Activated CD8-positive, alpha-beta memory T cell treated with anti-CD3 and anti-CD28 coated beads for 48 hours (primary cell): ENCODE measurements at regions not wholly inside any gene's neighbourhood (a gene's known extent, or its start where the extent isn't known, plus 50 kb on each side); places are given as distances from the start of the nearest gene placed in this dataset.

Experiments
- DNase-seq, 3 experiments: peaks; one replicate each; pipeline ENCODE4 v3.0.0-alpha.2; 2020; ENCODE audit warnings: low read depth in 2 of 3, low spot score in 2 of 3

- no peak for DNase-seq
These were observed 1825.1 kb upstream of the IGFBP7 start for GRCh38 chr4:58935332-58935731.

- DNase-seq = no peak
These were observed 1826.3 kb upstream of the IGFBP7 start for GRCh38 chr4:58936436-58936835.

- no peak for DNase-seq
These were observed 1830.0 kb upstream of the IGFBP7 start for GRCh38 chr4:58940167-58940566.

- DNase-seq = no peak
These were observed 1831.1 kb upstream of the IGFBP7 start for GRCh38 chr4:58941286-58941685.

- DNase-seq = no peak
These were observed 1843.4 kb upstream of the IGFBP7 start for GRCh38 chr4:58953575-58953974.

GRCh38 chr4:58957711-58958110, 1847.5 kb upstream of the IGFBP7 start:
- no peak for DNase-seq

- no peak for DNase-seq
These were observed 1851.1 kb upstream of the IGFBP7 start for GRCh38 chr4:58961283-58961682.

- no peak for DNase-seq
These were observed 1851.7 kb upstream of the IGFBP7 start for GRCh38 chr4:58961925-58962324.

GRCh38 chr4:58962424-58962823, 1852.2 kb upstream of the IGFBP7 start:
- no peak for DNase-seq

- DNase-seq = no peak
These were observed 1871.6 kb upstream of the IGFBP7 start for GRCh38 chr4:58981828-58982227.

GRCh38 chr4:58983887-58984286, 1873.7 kb upstream of the IGFBP7 start:
- no peak for DNase-seq

- no peak for DNase-seq
These were observed 1892.0 kb upstream of the IGFBP7 start for GRCh38 chr4:59002148-59002547.

GRCh38 chr4:59024257-59024656, 1914.1 kb upstream of the IGFBP7 start:
- DNase-seq = no peak

- DNase-seq = no peak
These were observed 1927.6 kb upstream of the IGFBP7 start for GRCh38 chr4:59037812-59038211.

- DNase-seq = no peak
These were observed 1928.9 kb upstream of the IGFBP7 start for GRCh38 chr4:59039046-59039445.

GRCh38 chr4:59044286-59044900, 1934.2 kb upstream of the IGFBP7 start:
- DNase-seq = no peak

GRCh38 chr4:59054086-59054485, 1943.9 kb upstream of the IGFBP7 start:
- DNase-seq = no peak

GRCh38 chr4:59057804-59058203, 1947.6 kb upstream of the IGFBP7 start:
- DNase-seq = no peak

- no peak for DNase-seq
These were observed 1948.4 kb upstream of the IGFBP7 start for GRCh38 chr4:59058543-59058942.

GRCh38 chr4:59060002-59060846, 1950.0 kb upstream of the IGFBP7 start:
- DNase-seq = no peak

- DNase-seq = no peak
These were observed 1950.7 kb upstream of the IGFBP7 start for GRCh38 chr4:59060895-59061294.

GRCh38 chr4:59063015-59063720, 1953.0 kb upstream of the IGFBP7 start:
- no peak for DNase-seq
